Activated T-cell treated with anti-CD3 and anti-CD28 coated beads, Interleukin-2, amount 50 U/mL, for 72 hours (primary cell): ENCODE measurements at regions not wholly inside any gene's neighbourhood (a gene's known extent, or its start where the extent isn't known, plus 50 kb on each side); places are given as distances from the start of the nearest gene placed in this dataset.

Experiments used
- ATAC-seq, 2 donors: fragments of 150-1000 bp; cut with Tn5 transposase; replicated peaks in 1 of 2; 2 replicates each; pipeline ENCODE4 v1.10.0; 2021; ENCODE audit warnings: moderate library complexity in 2 of 2, mild to moderate bottlenecking in 1 of 2
- DNase-seq, 2 donors: peaks; one replicate each; pipeline ENCODE4 v3.0.0; 2021 to 2022; ENCODE audit warnings: mixed read lengths in 1 of 2
- H3K27ac Mint-ChIP-seq: one replicate; pipeline ENCODE4 v1.8.0; 2022; ENCODE audit warnings: mild to moderate bottlenecking, moderate library complexity, mixed read lengths
- H3K27me3 Mint-ChIP-seq: one replicate; pipeline ENCODE4 v1.8.0; 2022; ENCODE audit warnings: low read depth, mixed read lengths
- H3K36me3 Mint-ChIP-seq, 2 donors: one replicate each; pipeline ENCODE4 v1.8.0; 2022; ENCODE audit warnings: mixed read lengths in 2 of 2, mild to moderate bottlenecking in 1 of 2; ENCODE audit not compliant: insufficient read depth in 2 of 2
- H3K4me1 Mint-ChIP-seq: one replicate; pipeline ENCODE4 v1.8.0; 2022; ENCODE audit warnings: low read depth, mixed read lengths
- H3K4me3 Mint-ChIP-seq, 2 donors: one replicate each; pipeline ENCODE4 v1.8.0; 2022; ENCODE audit warnings: mild to moderate bottlenecking in 2 of 2, mixed read lengths in 2 of 2, moderate library complexity in 2 of 2
- H3K9me3 Mint-ChIP-seq, 2 donors: one replicate each; pipeline ENCODE4 v1.8.0; 2022; ENCODE audit warnings: mixed read lengths in 2 of 2

GRCh38 chr1:104973516-104973915 lies 1223.8 kb downstream of the AMY1C start:
- no peaks in the 10 kb centered on the region for H3K27me3 Mint-ChIP-seq
- no peak overlapping the region for H3K4me3 Mint-ChIP-seq
- ATAC-seq (no peak), DNase-seq (no peak)
- peaks cover 6 to 10% of the 10 kb centered on the region in 2 donors for H3K9me3 Mint-ChIP-seq
- no peaks in the 10 kb centered on the region for H3K36me3 Mint-ChIP-seq
- H3K4me1 Mint-ChIP-seq, result no peaks in the 10 kb centered on the region
- no peak overlapping the region for H3K27ac Mint-ChIP-seq

- Mint-ChIP-seq H3K4me1 (no peaks in the 10 kb centered on the region), H3K9me3 (peaks cover 5 to 6% of the 10 kb centered on the region in 2 donors), H3K4me3 (no peak overlapping the region), H3K27me3 (no peaks in the 10 kb centered on the region), H3K36me3 (no peaks in the 10 kb centered on the region), H3K27ac (no peak overlapping the region)
- no peak for ATAC-seq
- DNase-seq, result no peak
Measured at GRCh38 chr1:104979651-104980050, 1230.0 kb downstream of the AMY1C start.

GRCh38 chr1:104987210-104987609 lies 1237.5 kb downstream of the AMY1C start:
- H3K36me3 Mint-ChIP-seq, result peaks cover 1 to 2% of the 10 kb centered on the region in 2 donors
- H3K9me3 Mint-ChIP-seq, result peaks cover 14 to 16% of the 10 kb centered on the region in 2 donors
- ATAC-seq, result no peak
- no peaks in the 10 kb centered on the region for H3K4me1 Mint-ChIP-seq
- H3K27me3 Mint-ChIP-seq, result no peaks in the 10 kb centered on the region
- no peak overlapping the region for H3K27ac Mint-ChIP-seq
- H3K4me3 Mint-ChIP-seq, result no peak overlapping the region
- no peak for DNase-seq

GRCh38 chr1:104989012-104989411 lies 1239.3 kb downstream of the AMY1C start:
- DNase-seq (no peak), ATAC-seq (no peak)
- peaks cover 1 to 2% of the 10 kb centered on the region in 2 donors for H3K36me3 Mint-ChIP-seq
- peaks cover 10 to 12% of the 10 kb centered on the region in 2 donors for H3K9me3 Mint-ChIP-seq
- H3K4me3 Mint-ChIP-seq, result no peak overlapping the region
- no peaks in the 10 kb centered on the region for H3K4me1 Mint-ChIP-seq
- no peaks in the 10 kb centered on the region for H3K27me3 Mint-ChIP-seq
- H3K27ac Mint-ChIP-seq, result no peak overlapping the region

GRCh38 chr1:104991702-104992101 lies 1242.0 kb downstream of the AMY1C start:
- Mint-ChIP-seq H3K27me3 (no peaks in the 10 kb centered on the region), H3K4me1 (no peaks in the 10 kb centered on the region), H3K27ac (no peak overlapping the region), H3K36me3 (peaks cover 0 to 3% of the 10 kb centered on the region in 2 donors), H3K4me3 (no peak overlapping the region), H3K9me3 (peaks cover 4 to 13% of the 10 kb centered on the region in 2 donors)
- DNase-seq (no peak), ATAC-seq (no peak)

- H3K36me3 Mint-ChIP-seq, result peaks cover 0 to 2% of the 10 kb centered on the region in 2 donors
- no peaks in the 10 kb centered on the region for H3K27me3 Mint-ChIP-seq
- no peak overlapping the region for H3K27ac Mint-ChIP-seq
- H3K4me3 Mint-ChIP-seq, result no peak overlapping the region
- DNase-seq, result no peak
- H3K9me3 Mint-ChIP-seq, result peaks cover 0 to 3% of the 10 kb centered on the region in 2 donors
- ATAC-seq, result no peak
- H3K4me1 Mint-ChIP-seq, result no peaks in the 10 kb centered on the region
Measured at GRCh38 chr1:105000793-105001192, 1251.1 kb downstream of the AMY1C start.

GRCh38 chr1:105004515-105004914 lies 1254.8 kb downstream of the AMY1C start:
- Mint-ChIP-seq H3K4me3 (no peak overlapping the region), H3K27ac (no peak overlapping the region), H3K36me3 (no peaks in the 10 kb centered on the region), H3K4me1 (no peaks in the 10 kb centered on the region), H3K9me3 (peaks cover 2 to 6% of the 10 kb centered on the region in 2 donors), H3K27me3 (no peaks in the 10 kb centered on the region)
- ATAC-seq (no peak), DNase-seq (no peak)

- no peak for ATAC-seq
- no peak overlapping the region for H3K4me3 Mint-ChIP-seq
Measured at GRCh38 chr1:105005594-105006195, 1256.0 kb downstream of the AMY1C start.

GRCh38 chr1:105017587-105017986 lies 1267.9 kb downstream of the AMY1C start:
- no peak for DNase-seq
- no peak overlapping the region for H3K27ac Mint-ChIP-seq
- H3K36me3 Mint-ChIP-seq, result no peaks in the 10 kb centered on the region
- no peaks in the 10 kb centered on the region for H3K4me1 Mint-ChIP-seq
- peaks cover 10 to 12% of the 10 kb centered on the region in 2 donors for H3K9me3 Mint-ChIP-seq
- ATAC-seq, result no peak
- no peaks in the 10 kb centered on the region for H3K27me3 Mint-ChIP-seq
- no peak overlapping the region for H3K4me3 Mint-ChIP-seq

More at GRCh38 chr1:105005594-105006195, 1256.0 kb downstream of the AMY1C start:
- no peak for DNase-seq
- Mint-ChIP-seq H3K27me3 (no peaks in the 10 kb centered on the region), H3K9me3 (peaks cover 4 to 6% of the 10 kb centered on the region in 2 donors), H3K27ac (no peak overlapping the region), H3K4me1 (no peaks in the 10 kb centered on the region), H3K36me3 (no peaks in the 10 kb centered on the region)

GRCh38 chr1:105023719-105024118 lies 1274.0 kb downstream of the AMY1C start:
- no peak overlapping the region for H3K27ac Mint-ChIP-seq
- ATAC-seq (no peak), DNase-seq (no peak)
- no peaks in the 10 kb centered on the region for H3K27me3 Mint-ChIP-seq
- no peak overlapping the region for H3K4me3 Mint-ChIP-seq
- no peaks in the 10 kb centered on the region for H3K4me1 Mint-ChIP-seq
- H3K9me3 Mint-ChIP-seq, result peaks cover 9 to 18% of the 10 kb centered on the region in 2 donors
- peaks cover 0 to 3% of the 10 kb centered on the region in 2 donors for H3K36me3 Mint-ChIP-seq

- H3K4me3 Mint-ChIP-seq, result no peak overlapping the region
- ATAC-seq, result no peak
- H3K9me3 Mint-ChIP-seq, result peaks cover 10 to 17% of the 10 kb centered on the region in 2 donors
Measured at GRCh38 chr1:105027838-105028471, 1278.3 kb downstream of the AMY1C start.

GRCh38 chr1:105072446-105072845 lies 1322.7 kb downstream of the AMY1C start:
- H3K27ac Mint-ChIP-seq, result no peak overlapping the region
- H3K4me1 Mint-ChIP-seq, result no peaks in the 10 kb centered on the region
- H3K36me3 Mint-ChIP-seq, result peaks cover 0 to 5% of the 10 kb centered on the region in 2 donors
- ATAC-seq, result no peak
- no peak overlapping the region for H3K4me3 Mint-ChIP-seq
- no peak for DNase-seq
- peaks cover 6 to 10% of the 10 kb centered on the region in 2 donors for H3K9me3 Mint-ChIP-seq
- no peaks in the 10 kb centered on the region for H3K27me3 Mint-ChIP-seq

More at GRCh38 chr1:105027838-105028471, 1278.3 kb downstream of the AMY1C start:
- no peaks in the 10 kb centered on the region for H3K4me1 Mint-ChIP-seq
- peaks cover 0 to 3% of the 10 kb centered on the region in 2 donors for H3K36me3 Mint-ChIP-seq
- no peak for DNase-seq
- no peaks in the 10 kb centered on the region for H3K27me3 Mint-ChIP-seq
- no peak overlapping the region for H3K27ac Mint-ChIP-seq

- ATAC-seq (no peak), DNase-seq (no peak)
- peaks cover 6 to 10% of the 10 kb centered on the region in 2 donors for H3K9me3 Mint-ChIP-seq
- H3K27me3 Mint-ChIP-seq, result no peaks in the 10 kb centered on the region
- no peak overlapping the region for H3K4me3 Mint-ChIP-seq
- H3K27ac Mint-ChIP-seq, result no peak overlapping the region
- peaks cover 0 to 5% of the 10 kb centered on the region in 2 donors for H3K36me3 Mint-ChIP-seq
- H3K4me1 Mint-ChIP-seq, result no peaks in the 10 kb centered on the region
Measured at GRCh38 chr1:105072850-105073249, 1323.2 kb downstream of the AMY1C start.
